ENCODE measurements at regions not wholly inside any gene's neighbourhood (a gene's known extent, or its start where the extent isn't known, plus 50 kb on each side); places are given as distances from the start of the nearest gene placed in this dataset.

GRCh38 chr7:132065989-132066603 is 509.7 kb upstream of the PODXL start:
- TF ChIP-seq POLR2A (IDR thresholded peaks at IDR 0.05) (no peak), CTCF (IDR thresholded peaks at IDR 0.05) (no peak)

Data from right lobe of liver (tissue), 4 donors.